Superior temporal gyrus (tissue), 1 donor: ENCODE measurements at regions not wholly inside any gene's neighbourhood (a gene's known extent, or its start where the extent isn't known, plus 50 kb on each side); places are given as distances from the start of the nearest gene placed in this dataset.
A peak's percentile ranks its signal among the peaks of the same experiment; 100 is the strongest.
"Not testable (repeated sequence)": the region's sequence is repeated elsewhere in the genome, so short reads cannot be mapped to it uniquely, and the experiment has no call there.

Experiments used
- DNase-seq: peaks from one replicate; pipeline ENCODE4 v3.0.0-alpha.2; 2016; ENCODE audit errors: extremely low spot score

DNA sequence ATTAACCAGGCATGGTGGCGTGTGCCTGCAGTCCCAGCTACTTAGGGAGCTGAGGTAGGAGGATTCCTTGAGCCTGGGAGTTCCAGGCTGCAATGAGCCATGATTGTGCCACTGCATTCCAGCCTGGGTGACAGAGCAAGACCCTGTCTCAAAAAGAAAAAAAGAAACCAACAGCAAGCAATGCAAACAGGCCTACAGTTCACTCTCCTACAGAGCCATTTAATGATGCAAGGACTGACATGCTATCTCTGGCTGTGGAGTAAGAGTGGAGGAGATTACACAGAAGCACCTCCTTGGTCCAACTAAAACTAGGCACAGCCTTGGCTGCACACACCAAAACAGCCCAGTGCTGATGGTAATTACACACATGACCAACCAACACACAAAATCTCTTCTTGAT lies 127.5 kb upstream of the SOD1 start:
- no peak for DNase-seq

- no peak for DNase-seq
These were observed 128.4 kb upstream of the SOD1 start for GRCh38 chr21:31530897-31531705.

DNA sequence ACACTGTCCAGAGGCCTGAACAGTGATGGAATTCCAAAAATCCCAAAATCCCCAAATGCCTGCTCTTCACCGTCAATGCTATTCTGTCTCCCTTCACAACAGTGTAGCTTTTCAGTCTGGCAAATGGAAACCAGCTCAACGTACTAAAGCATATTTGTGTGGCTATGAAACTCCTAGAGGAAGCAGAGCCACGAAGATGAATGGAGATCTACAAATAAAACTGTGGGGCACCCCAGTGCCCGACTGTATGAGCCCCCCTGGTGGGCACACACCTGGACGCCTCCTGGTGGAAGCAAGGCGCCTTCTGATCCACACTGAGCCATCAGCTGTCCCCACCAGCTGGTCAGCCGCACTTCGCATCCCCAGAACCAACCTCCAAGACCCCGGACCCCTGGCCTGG lies 129.1 kb upstream of the SOD1 start:
- no peak for DNase-seq

DNA sequence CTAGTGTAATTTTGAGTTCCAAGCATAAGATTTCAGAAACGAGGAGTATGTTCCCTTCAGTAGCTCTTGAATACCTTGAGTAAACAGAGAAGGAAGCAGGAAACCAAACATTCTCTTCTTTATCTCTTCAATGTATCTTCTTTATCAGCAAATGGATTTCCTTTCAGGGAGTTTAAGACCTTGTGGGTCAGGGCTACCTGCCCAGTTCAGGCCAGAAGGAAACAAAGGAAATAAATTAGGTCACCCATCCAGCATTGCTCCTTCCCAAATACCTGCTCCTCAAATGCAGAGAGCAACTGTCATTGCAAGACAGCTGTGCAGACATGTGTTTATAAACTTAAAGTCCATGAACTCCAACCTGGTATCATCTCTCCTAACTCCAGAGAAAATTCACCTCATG lies 130.1 kb upstream of the SOD1 start:
- no peak for DNase-seq

DNA sequence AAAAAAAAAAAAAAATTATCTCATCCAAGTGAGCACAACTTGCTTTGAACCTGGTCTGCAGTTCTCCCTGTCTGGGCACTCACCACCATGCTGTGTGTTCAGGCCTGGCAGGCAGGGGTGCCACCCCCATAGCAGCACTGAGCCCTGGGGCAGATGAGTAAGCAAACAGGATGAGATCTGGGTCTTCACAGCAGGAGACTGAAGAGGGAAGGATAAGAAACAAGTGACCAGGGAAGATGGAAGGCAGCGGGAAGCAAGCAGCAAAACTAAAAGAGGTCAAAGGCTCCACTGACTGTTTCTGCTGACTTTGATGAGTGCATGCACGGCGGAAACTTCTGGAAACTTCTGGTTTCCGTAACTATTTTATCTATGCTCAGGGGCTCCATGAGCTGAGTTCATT lies 133.5 kb upstream of the SOD1 start:
- DNase-seq = no peak

- no peak for DNase-seq
These were observed 135.4 kb upstream of the SOD1 start for GRCh38 chr21:31524140-31524539.

DNA sequence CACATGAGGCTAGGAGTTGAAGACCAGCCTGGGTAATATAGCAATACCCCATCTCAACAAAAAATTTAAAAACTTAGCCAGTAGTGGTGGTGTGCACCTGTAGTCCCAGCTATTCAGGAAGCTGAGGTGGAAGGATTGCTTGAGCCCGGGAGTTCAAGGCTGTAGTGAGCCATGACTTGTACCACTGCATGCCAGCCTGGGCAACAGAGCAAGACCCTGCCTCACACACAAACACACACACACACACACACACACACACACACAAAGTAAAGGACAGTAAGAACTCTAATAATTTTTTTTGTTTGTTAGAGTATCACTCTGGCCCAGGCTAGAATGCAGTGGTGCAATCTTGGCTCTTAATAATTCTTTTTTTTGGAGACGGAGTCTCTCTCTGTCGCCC lies 138.0 kb upstream of the SOD1 start:
- DNase-seq = no peak

DNA sequence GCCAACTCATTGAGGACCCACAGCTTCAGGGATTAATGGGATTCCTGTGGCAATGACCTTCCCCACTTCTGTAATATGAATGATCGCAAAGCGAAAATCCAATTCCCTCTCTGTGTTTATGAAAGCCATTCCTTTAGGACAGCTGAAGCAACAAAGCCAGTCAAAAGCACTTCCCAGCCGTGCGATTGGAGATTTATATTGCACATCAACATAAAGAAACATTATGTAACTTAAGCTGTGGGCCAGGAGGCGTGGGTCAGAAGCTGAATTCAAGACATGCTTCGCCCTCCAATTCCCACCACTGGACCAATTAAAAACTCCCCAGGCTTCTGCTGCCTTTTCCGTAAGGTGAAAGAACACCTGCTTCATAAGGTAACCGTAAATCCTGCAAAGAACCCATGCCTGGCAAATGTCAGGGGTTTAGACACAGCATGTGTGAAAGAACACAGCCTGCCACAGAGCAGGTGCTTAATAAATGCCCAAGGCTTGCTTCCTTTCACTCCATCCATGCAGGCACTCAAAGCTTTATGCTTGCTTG lies 138.9 kb upstream of the SOD1 start:
- no peak for DNase-seq

DNA sequence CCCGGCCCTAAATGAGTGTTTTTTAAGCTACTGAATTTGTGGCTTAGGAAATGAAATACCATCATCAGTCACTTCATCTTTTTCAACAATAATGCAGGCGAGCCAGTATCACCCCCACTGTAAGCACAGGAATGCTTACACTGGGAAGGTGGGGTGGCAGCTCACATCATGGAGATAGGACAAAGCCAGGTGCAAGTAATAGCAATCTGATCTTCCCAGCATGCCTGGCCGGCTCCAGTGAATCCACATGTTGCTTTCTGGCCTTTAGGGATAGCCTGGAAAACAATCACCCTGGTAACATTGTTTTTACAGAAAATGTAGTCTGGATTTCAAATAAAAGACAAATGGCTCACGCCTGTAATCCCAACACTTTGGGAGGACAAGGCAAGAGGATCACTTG lies 140.9 kb upstream of the SOD1 start:
- no peak for DNase-seq

DNA sequence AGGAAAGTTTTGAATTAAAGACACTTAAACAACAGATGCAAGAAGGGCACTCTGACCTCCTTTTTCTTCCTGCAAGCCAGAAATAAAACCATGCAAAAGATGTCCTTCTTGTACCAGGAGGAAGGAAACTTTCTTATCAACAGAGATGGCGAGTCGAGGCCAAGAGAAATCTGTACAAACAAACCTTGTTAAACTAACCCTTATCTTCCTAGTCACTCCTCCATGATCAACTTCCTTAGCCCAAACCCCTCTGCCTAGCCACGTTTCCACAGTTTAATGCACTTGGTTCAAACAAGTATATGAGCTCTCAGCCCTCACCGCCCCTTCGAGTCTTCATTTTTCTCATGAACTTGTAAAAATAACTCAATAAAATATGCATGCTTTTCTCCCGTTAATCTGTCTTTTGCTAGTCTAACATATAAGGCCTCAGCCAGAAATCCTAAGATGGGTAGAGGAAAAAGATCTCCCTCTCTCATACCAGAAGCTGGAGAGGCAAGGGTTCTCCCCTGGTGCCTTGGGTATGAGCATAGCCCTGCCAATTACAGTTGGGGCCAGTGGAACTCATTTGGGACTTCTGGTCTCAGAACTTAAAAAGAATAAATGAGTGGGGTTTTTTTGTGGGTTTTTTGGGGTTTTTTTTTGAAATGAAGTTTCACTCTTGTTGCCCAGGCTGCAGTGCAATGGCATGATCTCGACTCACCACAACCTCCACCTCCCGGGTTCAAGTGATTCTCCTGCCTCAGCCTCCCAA lies 141.7 kb upstream of the SOD1 start:
- no peak for DNase-seq

DNA sequence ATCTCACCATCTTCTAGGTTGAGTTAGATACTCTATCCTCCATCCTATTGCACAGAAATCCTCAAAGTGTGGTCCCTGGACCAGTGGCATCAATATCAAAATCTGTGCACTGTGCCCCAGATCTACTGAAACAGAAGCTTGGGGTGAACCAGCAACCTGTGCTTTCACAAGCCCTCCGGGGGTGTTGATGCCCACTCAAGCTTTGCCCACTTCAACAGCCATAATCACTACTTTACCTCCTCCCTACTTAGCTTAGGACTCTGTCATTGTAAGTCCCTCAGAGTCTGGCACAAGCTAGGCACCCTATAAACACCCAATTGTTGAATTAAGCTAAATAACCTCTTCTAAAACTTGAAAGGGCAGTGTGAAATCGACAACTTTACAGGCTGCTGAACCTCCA lies 144.2 kb upstream of the SOD1 start:
- no peak for DNase-seq

DNA sequence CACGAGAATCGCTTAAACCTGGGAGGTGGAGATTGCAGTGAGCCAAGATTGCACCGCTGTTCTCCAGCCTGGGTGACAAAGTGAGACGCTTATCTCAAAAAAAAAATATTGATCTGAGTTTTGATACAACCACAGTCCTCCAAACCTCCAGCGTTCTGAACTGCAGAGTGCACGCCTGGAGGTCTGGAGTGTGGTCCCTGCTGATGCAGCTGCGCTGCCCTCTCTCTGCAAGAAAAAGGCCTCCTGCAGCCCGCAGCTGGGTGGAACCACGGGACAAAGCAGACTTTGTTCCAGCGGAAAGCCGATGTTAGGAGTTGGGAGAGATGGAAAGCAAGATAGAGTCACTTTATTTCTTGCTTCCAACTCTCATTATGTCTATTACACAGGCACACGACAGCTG lies 144.9 kb upstream of the SOD1 start:
- peak; percentile 89 for DNase-seq

DNA sequence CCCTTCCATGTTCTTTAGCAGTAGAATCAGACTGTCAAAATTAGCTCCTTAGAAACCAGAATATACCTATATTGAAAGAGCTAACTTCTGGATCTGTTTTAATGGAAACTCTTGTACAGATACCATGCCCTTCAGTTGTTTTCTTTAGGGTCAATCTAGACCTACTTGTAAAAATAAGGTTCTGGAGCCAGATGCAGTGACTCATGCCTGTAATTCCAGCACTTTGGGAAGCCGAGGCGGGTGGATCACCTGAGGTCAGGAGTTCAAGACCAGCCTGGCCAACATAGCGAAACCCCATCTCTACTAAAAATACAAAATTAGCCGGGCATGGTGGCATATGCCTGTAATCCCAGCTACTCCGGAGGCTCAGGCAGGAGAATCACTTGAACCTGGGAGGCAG lies 146.0 kb upstream of the SOD1 start:
- not testable (repeated sequence) for DNase-seq

DNA sequence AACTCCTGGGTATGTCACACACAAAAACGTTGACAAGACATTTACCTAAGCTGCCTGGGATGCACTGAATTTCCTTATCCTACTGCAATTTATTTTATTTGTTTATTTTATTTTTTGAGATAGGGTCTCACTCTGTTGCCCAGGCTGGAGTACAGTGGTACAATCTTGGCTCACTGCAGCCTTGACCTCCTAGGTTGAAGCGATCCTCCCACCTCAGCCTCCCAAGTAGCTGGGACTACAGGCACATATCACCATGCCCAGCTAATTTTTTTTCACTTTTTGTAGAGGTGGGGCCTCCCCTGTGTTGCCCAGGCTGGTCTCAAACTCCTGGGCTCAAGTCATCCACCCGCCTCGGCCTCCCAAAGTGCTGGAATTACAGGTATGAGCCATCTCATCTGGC lies 147.5 kb upstream of the SOD1 start:
- not testable (repeated sequence) for DNase-seq

- DNase-seq = no peak
These were observed 148.2 kb upstream of the SOD1 start for GRCh38 chr21:31511258-31511657.

DNA sequence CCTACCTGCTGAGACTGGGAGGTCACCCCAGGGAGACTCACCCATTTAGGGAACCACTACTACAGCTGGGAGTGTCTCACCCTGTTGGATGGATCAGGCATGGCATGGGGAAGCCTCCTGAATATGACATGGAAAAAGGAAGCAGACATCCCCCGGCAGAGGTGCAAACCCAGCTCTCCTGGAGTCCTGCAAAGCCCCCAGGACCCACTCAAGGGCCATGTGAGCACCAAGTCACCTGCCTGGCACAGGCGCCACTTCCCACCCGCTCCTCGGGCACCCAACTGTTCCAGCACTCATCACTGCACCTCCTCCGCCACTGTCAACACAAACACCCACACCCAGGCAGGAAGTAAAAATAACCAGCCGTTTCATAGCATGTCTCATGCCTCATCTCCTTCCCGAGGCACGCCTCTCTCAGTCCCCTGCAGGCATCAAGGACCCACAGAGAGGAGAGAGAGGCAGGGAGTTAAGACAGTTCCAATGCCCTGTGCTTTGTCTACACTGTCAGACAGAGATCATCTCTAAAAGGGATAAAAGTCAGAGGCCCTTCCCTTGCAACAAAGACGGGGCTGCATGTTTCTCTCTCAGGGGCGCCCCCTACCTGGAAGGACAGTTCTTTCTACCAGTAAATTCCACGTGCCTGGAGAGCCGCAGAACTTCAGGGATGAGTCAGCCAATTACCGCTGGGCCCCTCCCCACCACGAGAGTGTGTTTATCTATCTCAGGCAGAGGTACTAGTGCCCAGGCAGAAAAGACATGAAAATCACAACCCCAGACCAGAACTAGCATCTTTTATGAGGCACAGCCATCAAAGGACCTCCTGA lies 150.1 kb upstream of the SOD1 start:
- peak; percentile 41 for DNase-seq

- DNase-seq = no peak
These were observed 153.5 kb upstream of the SOD1 start for GRCh38 chr21:31505975-31506374.

- DNase-seq = no peak
These were observed 155.6 kb upstream of the SOD1 start for GRCh38 chr21:31503939-31504338.

- no peak for DNase-seq
These were observed 156.0 kb upstream of the SOD1 start for GRCh38 chr21:31503467-31503866.

- DNase-seq = no peak
These were observed 156.9 kb upstream of the SOD1 start for GRCh38 chr21:31502537-31503143.

GRCh38 chr21:31501926-31502325 lies 157.6 kb upstream of the SOD1 start:
- DNase-seq = no peak

GRCh38 chr21:31500982-31501381 lies 156.9 kb upstream of the TIAM1 start:
- no peak for DNase-seq
